ENCODE measurements at regions not wholly inside any gene's neighbourhood (a gene's known extent, or its start where the extent isn't known, plus 50 kb on each side); places are given as distances from the start of the nearest gene placed in this dataset.

GRCh38 chr3:79887213-79887612 is 119.4 kb upstream of the ROBO1 start:
- Mint-ChIP-seq H3K27me3 (no peaks in the 10 kb centered on the region), H3K27ac (no peak overlapping the region), H3K4me3 (no peak overlapping the region), H3K4me1 (ENCODE audit: unreplicated experiment) (peaks cover 10% of the 10 kb centered on the region), H3K36me3 (no peaks in the 10 kb centered on the region), H3K9me3 (no peaks in the 10 kb centered on the region)
- DNase-seq (ENCODE audit: extremely low spot score, unreplicated experiment): no peak
- TF ChIP-seq, protein P1, sequence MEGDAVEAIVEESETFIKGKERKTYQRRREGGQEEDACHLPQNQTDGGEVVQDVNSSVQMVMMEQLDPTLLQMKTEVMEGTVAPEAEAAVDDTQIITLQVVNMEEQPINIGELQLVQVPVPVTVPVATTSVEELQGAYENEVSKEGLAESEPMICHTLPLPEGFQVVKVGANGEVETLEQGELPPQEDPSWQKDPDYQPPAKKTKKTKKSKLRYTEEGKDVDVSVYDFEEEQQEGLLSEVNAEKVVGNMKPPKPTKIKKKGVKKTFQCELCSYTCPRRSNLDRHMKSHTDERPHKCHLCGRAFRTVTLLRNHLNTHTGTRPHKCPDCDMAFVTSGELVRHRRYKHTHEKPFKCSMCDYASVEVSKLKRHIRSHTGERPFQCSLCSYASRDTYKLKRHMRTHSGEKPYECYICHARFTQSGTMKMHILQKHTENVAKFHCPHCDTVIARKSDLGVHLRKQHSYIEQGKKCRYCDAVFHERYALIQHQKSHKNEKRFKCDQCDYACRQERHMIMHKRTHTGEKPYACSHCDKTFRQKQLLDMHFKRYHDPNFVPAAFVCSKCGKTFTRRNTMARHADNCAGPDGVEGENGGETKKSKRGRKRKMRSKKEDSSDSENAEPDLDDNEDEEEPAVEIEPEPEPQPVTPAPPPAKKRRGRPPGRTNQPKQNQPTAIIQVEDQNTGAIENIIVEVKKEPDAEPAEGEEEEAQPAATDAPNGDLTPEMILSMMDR (conservative IDR thresholded peaks at IDR 0.05): no peak

GRCh38 chr3:79886204-79886603 is 118.4 kb upstream of the ROBO1 start:
- H3K36me3 Mint-ChIP-seq: no peaks in the 10 kb centered on the region
- TF ChIP-seq, protein P1 (conservative IDR thresholded peaks at IDR 0.05): no peak
- no peak overlapping the region for H3K4me3 Mint-ChIP-seq
- H3K27ac Mint-ChIP-seq: peak overlapping the region; percentile 10
- DNase-seq (ENCODE audit: extremely low spot score, unreplicated experiment): no peak
- peaks cover 13% of the 10 kb centered on the region for H3K4me1 Mint-ChIP-seq (ENCODE audit: unreplicated experiment)
- H3K27me3 Mint-ChIP-seq: no peaks in the 10 kb centered on the region
- no peaks in the 10 kb centered on the region for H3K9me3 Mint-ChIP-seq

DNA sequence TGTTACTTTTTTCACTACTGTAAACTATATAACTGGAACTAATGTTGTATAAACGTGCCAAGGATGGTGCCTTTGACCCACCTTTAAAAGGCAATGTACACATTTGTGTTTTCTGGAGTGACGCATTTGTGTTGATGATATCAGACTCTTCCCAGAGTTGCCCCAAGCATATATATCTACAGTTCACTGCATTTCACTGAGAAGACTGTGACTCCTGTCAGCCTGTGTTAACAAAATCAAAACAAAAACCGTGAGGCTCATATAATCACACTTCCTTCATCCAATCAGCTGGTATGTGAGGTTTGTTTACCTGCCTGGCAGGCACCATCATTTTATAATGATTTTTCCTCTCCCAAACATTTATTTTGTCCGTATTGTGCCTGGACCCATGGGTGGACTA is 117.6 kb upstream of the ROBO1 start:
- no peak for DNase-seq (ENCODE audit: extremely low spot score, unreplicated experiment)
- H3K36me3 Mint-ChIP-seq: no peaks in the 10 kb centered on the region
- H3K4me3 Mint-ChIP-seq: no peak overlapping the region
- H3K4me1 Mint-ChIP-seq (ENCODE audit: unreplicated experiment): peaks cover 19% of the 10 kb centered on the region
- TF ChIP-seq, protein P1 (conservative IDR thresholded peaks at IDR 0.05): no peak
- H3K27ac Mint-ChIP-seq: no peak overlapping the region
- H3K27me3 Mint-ChIP-seq: no peaks in the 10 kb centered on the region
- H3K9me3 Mint-ChIP-seq: no peaks in the 10 kb centered on the region

GRCh38 chr3:79884354-79884753 is 116.6 kb upstream of the ROBO1 start:
- TF ChIP-seq, protein P1 (conservative IDR thresholded peaks at IDR 0.05): no peak
- DNase-seq (ENCODE audit: extremely low spot score, unreplicated experiment): no peak
- Mint-ChIP-seq H3K27ac (no peak overlapping the region), H3K27me3 (no peaks in the 10 kb centered on the region), H3K9me3 (no peaks in the 10 kb centered on the region), H3K4me1 (ENCODE audit: unreplicated experiment) (peaks cover 19% of the 10 kb centered on the region), H3K36me3 (no peaks in the 10 kb centered on the region), H3K4me3 (no peak overlapping the region)

- Mint-ChIP-seq H3K27me3 (no peaks in the 10 kb centered on the region), H3K27ac (no peak overlapping the region), H3K4me1 (ENCODE audit: unreplicated experiment) (peaks cover 18% of the 10 kb centered on the region), H3K9me3 (no peaks in the 10 kb centered on the region), H3K36me3 (no peaks in the 10 kb centered on the region), H3K4me3 (no peak overlapping the region)
- TF ChIP-seq, protein P1 (conservative IDR thresholded peaks at IDR 0.05): no peak
- no peak for DNase-seq (ENCODE audit: extremely low spot score, unreplicated experiment)
Measured at GRCh38 chr3:79881431-79881830, 113.6 kb upstream of the ROBO1 start.

DNA sequence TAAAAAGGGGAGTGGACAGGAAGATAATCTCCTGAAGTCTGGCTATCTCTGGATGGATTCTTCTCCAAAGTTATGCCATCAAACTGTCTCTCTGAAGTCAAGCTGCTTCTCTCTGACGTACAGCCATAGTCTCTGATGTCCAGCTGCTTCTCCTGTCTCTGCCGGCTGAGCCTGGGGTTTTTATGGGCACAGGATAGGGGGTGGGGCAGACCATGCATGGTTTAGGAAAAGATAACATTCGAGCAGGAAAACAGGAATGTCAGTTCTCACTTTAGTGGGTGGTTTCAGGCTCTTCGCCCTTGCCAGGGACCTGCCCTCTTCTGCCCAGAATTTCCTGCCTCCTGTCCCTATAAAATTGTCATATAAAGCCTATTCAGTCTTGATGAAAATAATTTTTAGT is 110.9 kb upstream of the ROBO1 start:
- DNase-seq (ENCODE audit: extremely low spot score, unreplicated experiment): no peak
- H3K27me3 Mint-ChIP-seq: no peaks in the 10 kb centered on the region
- H3K27ac Mint-ChIP-seq: no peak overlapping the region
- TF ChIP-seq, protein P1 (conservative IDR thresholded peaks at IDR 0.05): no peak
- H3K9me3 Mint-ChIP-seq: no peaks in the 10 kb centered on the region
- H3K36me3 Mint-ChIP-seq: no peaks in the 10 kb centered on the region
- H3K4me3 Mint-ChIP-seq: no peak overlapping the region
- peaks cover 9% of the 10 kb centered on the region for H3K4me1 Mint-ChIP-seq (ENCODE audit: unreplicated experiment)
